AG10803 (cell line): ENCODE measurements at regions not wholly inside any gene's neighbourhood (a gene's known extent, or its start where the extent isn't known, plus 50 kb on each side); places are given as distances from the start of the nearest gene placed in this dataset.
"Not testable (repeated sequence)": the region's sequence is repeated elsewhere in the genome, so short reads cannot be mapped to it uniquely, and the experiment has no call there.

ENCODE experiments used
- DNase-seq: peaks from one replicate; pipeline ENCODE4 v3.0.0; 2010; ENCODE audit warnings: low read depth
- H3K4me3 ChIP-seq: 2 replicates; pipeline ENCODE4 v1.5.1; 2011; ENCODE audit warnings: mild to moderate bottlenecking, low read length, control low read depth
- TF ChIP-seq, protein P1 (sequence below): conservative IDR thresholded peaks from 2 replicates; pipeline ENCODE4 v1.5.1; 2011; ENCODE audit warnings: mild to moderate bottlenecking, low read length, control low read depth, inconsistent platforms

DNA sequence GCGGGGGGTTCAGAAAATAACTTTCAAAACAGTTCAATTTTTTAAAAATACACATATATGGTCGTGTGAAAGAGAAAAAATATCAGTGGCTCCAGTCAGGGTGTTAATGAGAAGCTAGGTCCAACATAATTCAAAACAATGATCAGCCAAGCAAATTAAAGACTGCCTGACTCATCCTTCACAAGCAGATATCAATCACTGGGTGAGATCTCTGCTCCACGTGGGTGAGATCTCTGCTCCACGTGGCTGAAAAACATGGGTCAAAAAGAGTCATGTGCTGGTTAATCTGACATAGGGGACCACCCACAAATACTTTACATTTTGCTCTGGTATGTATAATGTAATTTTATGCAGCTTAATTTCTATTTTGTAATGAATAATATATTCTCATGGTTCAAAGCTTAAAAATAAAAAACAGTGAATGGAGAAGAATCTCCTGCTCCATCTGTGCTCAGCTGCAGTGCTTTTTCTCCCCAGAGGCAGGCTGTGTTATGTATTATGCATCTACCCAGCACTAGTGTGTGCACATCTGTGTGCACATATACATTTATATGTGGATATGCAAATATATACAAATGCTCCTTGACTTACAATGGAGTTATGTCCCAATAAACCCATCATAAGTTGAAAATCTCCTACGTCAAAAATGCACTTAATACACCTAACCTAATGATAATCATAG lies 93.1 kb upstream of the S1PR3 start:
- DNase-seq, result no peak
- H3K4me3 ChIP-seq, result no peak overlapping the region
- TF ChIP-seq, protein P1, sequence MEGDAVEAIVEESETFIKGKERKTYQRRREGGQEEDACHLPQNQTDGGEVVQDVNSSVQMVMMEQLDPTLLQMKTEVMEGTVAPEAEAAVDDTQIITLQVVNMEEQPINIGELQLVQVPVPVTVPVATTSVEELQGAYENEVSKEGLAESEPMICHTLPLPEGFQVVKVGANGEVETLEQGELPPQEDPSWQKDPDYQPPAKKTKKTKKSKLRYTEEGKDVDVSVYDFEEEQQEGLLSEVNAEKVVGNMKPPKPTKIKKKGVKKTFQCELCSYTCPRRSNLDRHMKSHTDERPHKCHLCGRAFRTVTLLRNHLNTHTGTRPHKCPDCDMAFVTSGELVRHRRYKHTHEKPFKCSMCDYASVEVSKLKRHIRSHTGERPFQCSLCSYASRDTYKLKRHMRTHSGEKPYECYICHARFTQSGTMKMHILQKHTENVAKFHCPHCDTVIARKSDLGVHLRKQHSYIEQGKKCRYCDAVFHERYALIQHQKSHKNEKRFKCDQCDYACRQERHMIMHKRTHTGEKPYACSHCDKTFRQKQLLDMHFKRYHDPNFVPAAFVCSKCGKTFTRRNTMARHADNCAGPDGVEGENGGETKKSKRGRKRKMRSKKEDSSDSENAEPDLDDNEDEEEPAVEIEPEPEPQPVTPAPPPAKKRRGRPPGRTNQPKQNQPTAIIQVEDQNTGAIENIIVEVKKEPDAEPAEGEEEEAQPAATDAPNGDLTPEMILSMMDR, result no peak

DNA sequence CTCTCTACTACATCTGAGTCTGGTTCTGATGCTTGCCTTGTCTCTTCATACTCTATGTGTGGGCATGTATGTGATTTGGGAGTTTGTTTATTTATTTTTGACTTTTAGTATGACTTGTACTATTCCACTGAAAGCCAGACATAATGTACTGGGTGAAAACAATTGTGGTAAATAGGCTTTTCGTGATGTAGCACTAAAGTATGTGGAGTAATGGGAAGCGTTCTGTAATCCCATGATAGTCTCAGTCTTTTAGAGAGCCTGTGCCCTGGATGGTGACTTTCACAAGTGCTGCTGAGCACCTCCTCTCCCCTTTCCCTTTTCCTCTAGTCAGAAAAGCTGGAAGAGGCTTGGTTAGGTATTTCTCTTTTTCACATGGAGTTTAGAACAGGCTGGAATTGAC lies 85.8 kb upstream of the S1PR3 start:
- no peak overlapping the region for H3K4me3 ChIP-seq
- TF ChIP-seq, protein P1, result no peak
- DNase-seq, result no peak

DNA sequence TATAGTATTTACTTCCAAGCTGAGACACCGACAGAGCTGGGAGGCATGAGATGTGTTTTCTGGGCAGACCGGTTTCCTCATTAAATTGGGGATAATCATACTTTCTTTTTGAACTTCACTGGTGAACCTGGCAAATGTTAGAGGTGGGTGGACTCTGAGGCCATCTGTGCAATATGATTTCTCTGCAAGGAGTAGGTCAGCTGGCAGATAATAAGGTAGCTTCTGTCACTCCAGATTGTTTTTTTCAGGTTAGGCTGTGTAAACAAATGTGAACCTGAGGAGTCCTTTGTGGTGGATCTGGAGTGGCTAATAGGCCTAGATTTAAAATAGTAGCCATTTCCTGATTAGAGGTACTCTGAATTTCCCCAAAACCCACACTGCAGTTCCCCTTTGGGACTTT lies 75.4 kb upstream of the S1PR3 start:
- TF ChIP-seq, protein P1, result no peak
- H3K4me3 ChIP-seq, result no peak overlapping the region
- no peak for DNase-seq

DNA sequence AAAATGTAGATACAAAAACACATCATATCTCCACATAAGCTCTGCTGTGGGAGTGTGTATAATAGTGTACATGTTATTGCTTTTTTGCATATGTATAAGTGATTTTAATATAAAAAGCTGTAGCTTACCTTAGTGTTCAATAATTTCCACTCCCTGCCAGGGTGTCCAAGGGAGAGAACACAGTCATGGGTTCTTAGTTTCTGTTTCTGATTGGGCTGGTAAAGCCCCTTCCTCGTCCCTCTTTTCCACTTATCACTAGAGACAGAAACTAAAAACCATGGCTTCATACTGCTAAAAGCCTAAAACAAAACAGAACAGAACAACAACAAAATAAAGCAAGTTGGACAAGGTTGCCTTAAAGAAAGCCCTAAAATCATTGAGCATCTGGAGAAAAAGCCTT lies 74.4 kb upstream of the S1PR3 start:
- no peak overlapping the region for H3K4me3 ChIP-seq
- TF ChIP-seq, protein P1, result no peak

DNA sequence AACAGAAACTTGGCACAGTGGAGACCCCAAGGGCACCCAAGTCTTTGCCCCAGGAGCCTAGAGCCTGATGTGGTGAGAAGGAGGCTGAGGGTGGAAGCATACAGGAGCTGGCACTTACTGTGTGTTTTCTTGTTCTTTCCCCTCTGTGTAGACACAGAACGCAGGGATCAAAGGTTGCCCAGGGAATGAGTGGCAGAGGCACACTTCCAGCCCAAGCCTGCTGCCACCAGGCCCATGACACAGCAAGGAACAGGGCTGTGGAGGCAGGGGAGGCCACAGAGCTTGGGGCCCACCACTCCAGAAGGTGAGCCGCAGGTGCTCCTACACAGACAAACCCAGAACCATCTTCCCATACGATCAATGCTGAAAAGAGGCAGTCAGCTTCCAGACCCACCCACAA lies 73.9 kb upstream of the S1PR3 start:
- DNase-seq, result no peak
- TF ChIP-seq, protein P1, result no peak
- H3K4me3 ChIP-seq, result no peak overlapping the region

More for the DNA sequence above, 74.4 kb upstream of the S1PR3 start:
- DNase-seq, result no peak

DNA sequence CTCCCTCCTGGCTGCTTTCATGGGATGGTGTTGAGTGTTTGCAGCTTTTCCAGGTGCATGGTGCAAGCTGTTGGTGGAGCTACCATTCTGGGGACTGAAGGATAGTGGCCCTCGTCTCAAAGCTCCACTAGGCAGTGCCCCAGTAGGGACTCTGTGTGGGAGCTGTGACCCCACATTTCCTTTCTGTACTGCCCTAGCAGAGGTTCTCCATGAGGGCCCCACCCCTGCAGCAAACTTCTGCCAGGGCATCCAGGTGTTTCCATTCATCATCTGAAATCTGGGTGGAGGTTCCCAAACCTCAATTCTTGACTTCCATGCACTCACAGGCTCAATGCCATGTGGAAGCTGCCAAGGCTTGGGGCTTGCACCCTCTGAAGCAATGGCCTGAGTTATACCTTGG lies 72.7 kb upstream of the S1PR3 start:
- not testable (repeated sequence) for H3K4me3 ChIP-seq, DNase-seq

DNA sequence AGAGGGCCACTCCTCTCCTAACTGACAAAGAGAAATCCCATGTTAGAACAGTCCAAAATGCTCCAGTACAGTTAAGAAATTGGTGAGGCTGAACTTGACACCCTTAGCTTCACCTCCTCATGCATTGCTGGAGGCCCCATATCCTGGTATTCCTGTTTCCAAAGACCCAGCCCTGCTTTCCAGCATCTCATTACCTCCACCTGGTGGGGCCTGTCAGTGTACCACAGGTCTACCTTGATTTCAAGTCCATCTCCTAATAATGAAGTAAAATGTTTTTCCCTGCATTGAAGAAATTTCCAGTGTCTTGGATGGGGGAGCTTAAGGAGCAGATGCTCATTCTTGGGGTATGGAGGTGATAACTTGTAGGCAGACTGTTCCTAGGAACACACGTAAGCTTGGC lies 70.6 kb upstream of the S1PR3 start:
- H3K4me3 ChIP-seq, result no peak overlapping the region
- TF ChIP-seq, protein P1, result no peak
- no peak for DNase-seq

DNA sequence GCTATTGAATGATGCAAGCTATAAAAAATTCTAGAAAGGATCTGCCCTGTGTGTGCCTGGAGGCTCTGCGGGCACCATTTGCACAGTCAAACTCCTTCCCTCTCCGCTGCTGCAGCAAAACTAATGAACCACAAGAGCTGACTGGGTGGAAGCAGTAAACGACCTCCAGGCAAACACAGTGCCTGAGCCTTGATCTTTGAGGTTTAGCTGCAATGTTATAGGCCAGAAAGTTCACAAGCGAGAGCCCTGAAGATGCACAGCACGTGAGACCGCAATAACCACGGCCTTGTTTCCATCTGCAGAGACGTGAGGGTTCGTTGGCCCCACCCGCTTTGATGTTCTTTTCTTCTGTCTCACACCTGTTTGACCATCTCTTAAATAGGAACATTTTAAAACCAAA lies 69.2 kb upstream of the S1PR3 start:
- TF ChIP-seq, protein P1, result no peak
- no peak overlapping the region for H3K4me3 ChIP-seq
- no peak for DNase-seq
